ENCODE measurements at regions not wholly inside any gene's neighbourhood (a gene's known extent, or its start where the extent isn't known, plus 50 kb on each side); places are given as distances from the start of the nearest gene placed in this dataset.

DNA sequence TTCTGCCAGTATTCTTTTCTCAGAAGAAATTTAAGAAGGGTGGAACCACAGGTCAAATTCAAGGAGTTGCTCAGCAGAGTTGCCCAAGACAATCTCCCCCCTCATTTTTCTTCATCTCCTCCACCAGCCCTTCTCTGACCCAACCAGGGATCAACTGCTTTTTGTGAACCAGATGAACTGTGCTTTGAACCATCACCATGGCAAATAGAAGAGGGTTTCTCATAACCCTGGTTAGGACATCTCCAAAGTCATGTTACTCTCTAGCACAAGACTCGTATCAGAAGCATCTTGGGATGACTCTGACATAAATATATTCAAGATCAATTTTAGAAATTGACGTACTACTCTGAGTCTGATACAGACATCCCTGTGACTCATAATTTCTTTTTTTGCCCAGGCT, 130.7 kb downstream of the ALDH8A1 start:
- ChIA-PET CTCF (no interaction called here), POLR2A (no interaction called here)
- TF ChIP-seq, protein P1, sequence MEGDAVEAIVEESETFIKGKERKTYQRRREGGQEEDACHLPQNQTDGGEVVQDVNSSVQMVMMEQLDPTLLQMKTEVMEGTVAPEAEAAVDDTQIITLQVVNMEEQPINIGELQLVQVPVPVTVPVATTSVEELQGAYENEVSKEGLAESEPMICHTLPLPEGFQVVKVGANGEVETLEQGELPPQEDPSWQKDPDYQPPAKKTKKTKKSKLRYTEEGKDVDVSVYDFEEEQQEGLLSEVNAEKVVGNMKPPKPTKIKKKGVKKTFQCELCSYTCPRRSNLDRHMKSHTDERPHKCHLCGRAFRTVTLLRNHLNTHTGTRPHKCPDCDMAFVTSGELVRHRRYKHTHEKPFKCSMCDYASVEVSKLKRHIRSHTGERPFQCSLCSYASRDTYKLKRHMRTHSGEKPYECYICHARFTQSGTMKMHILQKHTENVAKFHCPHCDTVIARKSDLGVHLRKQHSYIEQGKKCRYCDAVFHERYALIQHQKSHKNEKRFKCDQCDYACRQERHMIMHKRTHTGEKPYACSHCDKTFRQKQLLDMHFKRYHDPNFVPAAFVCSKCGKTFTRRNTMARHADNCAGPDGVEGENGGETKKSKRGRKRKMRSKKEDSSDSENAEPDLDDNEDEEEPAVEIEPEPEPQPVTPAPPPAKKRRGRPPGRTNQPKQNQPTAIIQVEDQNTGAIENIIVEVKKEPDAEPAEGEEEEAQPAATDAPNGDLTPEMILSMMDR (IDR thresholded peaks at IDR 0.05; ENCODE audit: insufficient read depth in 1 of 2, low read depth in 1 of 2, low read length in 1 of 2, severe bottlenecking in 1 of 2, unreplicated experiment in 1 of 2) = no peak
- H3K9me3 Mint-ChIP-seq (ENCODE audit: unreplicated experiment) = no peaks in the 10 kb centered on the region
- no peak overlapping the region for H3K4me3 ChIP-seq (ENCODE audit: low read depth, low read length)
- H3K9me3 ChIP-seq = peaks cover under 1% of the 10 kb centered on the region; the same call in 1 of the 2 replicates
- H3K27me3 ChIP-seq (replicated peaks; ENCODE audit: control insufficient read depth, insufficient read depth, low read length) = no peaks in the 10 kb centered on the region
- H3K36me3 Mint-ChIP-seq (ENCODE audit: insufficient read depth, unreplicated experiment) = no peaks in the 10 kb centered on the region
- BruUV-seq (replicated peaks) = no TSS peak
- no peak overlapping the region for H3K27ac Mint-ChIP-seq (ENCODE audit: unreplicated experiment)
- 0 out of 2 replicates have a peak, but pooled peaks cover 6% of the 10 kb centered on the region for H3K4me1 ChIP-seq
- intact Hi-C loops (cut with micrococcal nuclease; ENCODE audit: unreplicated experiment) = no loop called here
- H3K27me3 Mint-ChIP-seq (ENCODE audit: insufficient read depth, unreplicated experiment) = no peaks in the 10 kb centered on the region
- H3K4me1 Mint-ChIP-seq (ENCODE audit: low read depth, unreplicated experiment) = peaks cover 23% of the 10 kb centered on the region
- H3K4me3 Mint-ChIP-seq (ENCODE audit: unreplicated experiment) = no peak overlapping the region
- H3K36me3 ChIP-seq (ENCODE audit: control insufficient read depth, insufficient read depth, low read length) = no peaks in the 10 kb centered on the region
- no peak for DNase-seq

GRCh38 chr6:134817448-134817847, 132.5 kb downstream of the ALDH8A1 start:
- TF ChIP-seq, protein P1 (IDR thresholded peaks at IDR 0.05; ENCODE audit: insufficient read depth in 1 of 2, low read depth in 1 of 2, low read length in 1 of 2, severe bottlenecking in 1 of 2, unreplicated experiment in 1 of 2) = no peak
- BruUV-seq (replicated peaks) = no TSS peak
- H3K27me3 ChIP-seq (replicated peaks; ENCODE audit: control insufficient read depth, insufficient read depth, low read length) = no peaks in the 10 kb centered on the region
- Mint-ChIP-seq H3K27me3 (ENCODE audit: insufficient read depth, unreplicated experiment) (no peaks in the 10 kb centered on the region), H3K9me3 (ENCODE audit: unreplicated experiment) (no peaks in the 10 kb centered on the region), H3K4me3 (ENCODE audit: unreplicated experiment) (no peak overlapping the region), H3K27ac (ENCODE audit: unreplicated experiment) (no peak overlapping the region), H3K4me1 (ENCODE audit: low read depth, unreplicated experiment) (peaks cover 11% of the 10 kb centered on the region), H3K36me3 (ENCODE audit: insufficient read depth, unreplicated experiment) (no peaks in the 10 kb centered on the region)
- H3K4me1 ChIP-seq = no peaks in the 10 kb centered on the region
- intact Hi-C loops (cut with micrococcal nuclease; ENCODE audit: unreplicated experiment) = no loop called here
- ChIA-PET POLR2A (no interaction called here), CTCF (no interaction called here)
- no peak for DNase-seq
- H3K36me3 ChIP-seq (ENCODE audit: control insufficient read depth, insufficient read depth, low read length) = no peaks in the 10 kb centered on the region
- no peaks in the 10 kb centered on the region for H3K9me3 ChIP-seq
- H3K4me3 ChIP-seq (ENCODE audit: low read depth, low read length) = no peak overlapping the region

DNA sequence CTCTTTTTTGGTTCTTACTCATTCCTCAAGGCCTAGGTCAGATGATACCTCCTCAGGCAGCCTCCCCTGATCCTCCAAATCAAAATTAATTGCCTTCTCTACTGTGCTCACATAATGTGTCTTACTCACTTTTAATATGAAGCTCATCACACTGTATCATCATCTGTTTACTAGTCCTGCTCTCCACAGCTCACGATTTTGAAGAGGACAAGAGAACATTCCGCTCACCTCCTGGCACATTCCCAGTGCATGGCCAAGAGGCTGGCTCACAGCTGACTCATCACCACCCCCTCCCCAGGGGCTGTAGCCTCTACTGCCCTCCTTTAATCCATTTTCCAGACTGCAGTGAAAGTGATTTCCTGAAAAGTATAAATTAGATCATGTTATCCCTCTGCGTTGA, 133.1 kb downstream of the ALDH8A1 start:
- DNase-seq = no peak
- no TSS peak for BruUV-seq (replicated peaks)
- POLR2A ChIA-PET = no interaction called here

More for the DNA sequence above, 133.1 kb downstream of the ALDH8A1 start:
- Mint-ChIP-seq H3K4me3 (ENCODE audit: unreplicated experiment) (no peak overlapping the region), H3K9me3 (ENCODE audit: unreplicated experiment) (no peaks in the 10 kb centered on the region), H3K27ac (ENCODE audit: unreplicated experiment) (no peak overlapping the region), H3K27me3 (ENCODE audit: insufficient read depth, unreplicated experiment) (no peaks in the 10 kb centered on the region), H3K4me1 (ENCODE audit: low read depth, unreplicated experiment) (peaks cover 6% of the 10 kb centered on the region), H3K36me3 (ENCODE audit: insufficient read depth, unreplicated experiment) (no peaks in the 10 kb centered on the region)
- Histone ChIP-seq H3K27me3 (replicated peaks; ENCODE audit: control insufficient read depth, insufficient read depth, low read length) (no peaks in the 10 kb centered on the region), H3K36me3 (ENCODE audit: control insufficient read depth, insufficient read depth, low read length) (no peaks in the 10 kb centered on the region), H3K4me1 (no peaks in the 10 kb centered on the region), H3K4me3 (ENCODE audit: low read depth, low read length) (no peak overlapping the region), H3K9me3 (no peaks in the 10 kb centered on the region)
- CTCF ChIA-PET = interaction anchor here (1.0 kb wide), 1 partner anchor 719 kb away, joined by 3 read pairs; no protein-coding TSS in a partner anchor
- TF ChIP-seq, protein P1 (IDR thresholded peaks at IDR 0.05; ENCODE audit: insufficient read depth in 1 of 2, low read depth in 1 of 2, low read length in 1 of 2, severe bottlenecking in 1 of 2, unreplicated experiment in 1 of 2) = no peak
- intact Hi-C loops (cut with micrococcal nuclease; ENCODE audit: unreplicated experiment) = no loop called here

Measured in Caco-2 (cell line).